ENCODE measurements at regions not wholly inside any gene's neighbourhood (a gene's known extent, or its start where the extent isn't known, plus 50 kb on each side); places are given as distances from the start of the nearest gene placed in this dataset.

- DNase-seq (no peak), ATAC-seq (no peak), FAIRE-seq (no peak)
- Histone ChIP-seq H3K27me3 (no peaks in the 10 kb centered on the region), H3K36me3 (no peaks in the 10 kb centered on the region), H3K27ac (no peak overlapping the region), H3K4me1 (peaks cover 4 to 8% (median 4%) of the 10 kb centered on the region in 3 donors), H3K4me3 (no peak overlapping the region), H3K9me3 (no peaks in the 10 kb centered on the region)
- TF ChIP-seq CTCF (IDR thresholded peaks at IDR 0.05), result no peak
- intact Hi-C loops (cut with DNase I), result no loop called here
- WGBS, 2 donors, result 69 to 93% methylated on average over 4 of the region's 4 CpGs
Observed at GRCh38 chr20:48291896-48292295, 506.6 kb upstream of the SULF2 start.

GRCh38 chr20:48288930-48289507 is 503.7 kb upstream of the SULF2 start:
- FAIRE-seq, result no peak
- ATAC-seq, result no peak
- Histone ChIP-seq H3K4me3 (no peak overlapping the region), H3K4me1 (peaks cover 19 to 20% (median 20%) of the 10 kb centered on the region in 3 donors), H3K36me3 (no peaks in the 10 kb centered on the region), H3K9me3 (no peaks in the 10 kb centered on the region), H3K27me3 (no peaks in the 10 kb centered on the region), H3K27ac (no peak overlapping the region)
- DNase-seq, result no peak
- 56 to 62% methylated on average over 2 of the region's 2 CpGs for WGBS, 2 donors
- intact Hi-C loops (cut with DNase I), result no loop called here
- TF ChIP-seq CTCF (IDR thresholded peaks at IDR 0.05), result no peak

GRCh38 chr20:48287552-48288170 is 502.4 kb upstream of the SULF2 start:
- H3K9me3 ChIP-seq, result no peaks in the 10 kb centered on the region
- H3K4me1 ChIP-seq, result peaks cover 20 to 21% (median 20%) of the 10 kb centered on the region in 3 donors
- peak overlapping the region in 1 of 4 donors; percentile 4 for H3K27ac ChIP-seq
- FAIRE-seq (no peak), DNase-seq (no peak), ATAC-seq (no peak)
- no peaks in the 10 kb centered on the region for H3K27me3 ChIP-seq
- intact Hi-C loops (cut with DNase I), result no loop called here
- no peak overlapping the region for H3K4me3 ChIP-seq
- WGBS, 2 donors, result 86 to 94% methylated on average over 6 of the region's 6 CpGs
- no peaks in the 10 kb centered on the region for H3K36me3 ChIP-seq
- no peak for TF ChIP-seq CTCF (IDR thresholded peaks at IDR 0.05)

GRCh38 chr20:48287021-48287494 is 501.8 kb upstream of the SULF2 start:
- peak overlapping the region in 3 of 4 donors; percentile 4 to 30 (median 17) for H3K27ac ChIP-seq
- no peak for FAIRE-seq
- peak; percentile 7 to 34 (median 21) for ATAC-seq

More at GRCh38 chr20:48287021-48287494, 501.8 kb upstream of the SULF2 start:
- no peak for TF ChIP-seq CTCF (IDR thresholded peaks at IDR 0.05)
- no peaks in the 10 kb centered on the region for H3K9me3 ChIP-seq
- DNase-seq, result no peak
- no peaks in the 10 kb centered on the region for H3K36me3 ChIP-seq
- 44 to 45% methylated on average over 7 of the region's 7 CpGs for WGBS, 2 donors
- H3K4me3 ChIP-seq, result no peak overlapping the region
- H3K4me1 ChIP-seq, result peaks cover 20 to 24% (median 21%) of the 10 kb centered on the region in 3 donors
- no peaks in the 10 kb centered on the region for H3K27me3 ChIP-seq
- intact Hi-C loops (cut with DNase I), result no loop called here
